IMR-90 (cell line): ENCODE measurements at regions not wholly inside any gene's neighbourhood (a gene's known extent, or its start where the extent isn't known, plus 50 kb on each side); places are given as distances from the start of the nearest gene placed in this dataset.

ENCODE experiments used
- ATAC-seq: fragments of 200-7000 bp; cut with Tn5 transposase; 2 replicates; pipeline ENCODE4 v1.9.1; 2020; ENCODE audit warnings: low read depth, mild to moderate bottlenecking, moderate library complexity
- BruUV-seq: library from RNA; stranded (reverse); fragments of 400-500 nt; replicated peaks from 2 replicates; lab custom pipeline; 2021; lab: Mats Ljungman, UMichigan
- CTCF ChIA-PET: fragments of 300-600 bp; formaldehyde crosslinking; extraction: SDS; loops from one replicate; lab custom pipeline; 2021; ENCODE audit warnings: antibody characterized with exemption; lab: Yijun Ruan, JAX
- POLR2A ChIA-PET: fragments of 300-600 bp; sonication (Branson Sonifier 250); formaldehyde crosslinking; loops from one replicate; lab custom pipeline; 2022; ENCODE audit warnings: antibody characterized with exemption; ENCODE audit not compliant: unreplicated experiment; lab: Charles Lee
- DNase-seq: peaks from one replicate; pipeline ENCODE4 v3.0.0; 2013
- H2AFZ ChIP-seq: replicated peaks from 2 replicates; pipeline ENCODE3; 2013; ENCODE audit warnings: low read length, mild to moderate bottlenecking; ENCODE audit not compliant: poor library complexity
- H2AK5ac ChIP-seq: 2 replicates; pipeline ENCODE4 v1.6.1; 2013; ENCODE audit warnings: low read depth, low read length, inconsistent platforms
- H2AK9ac ChIP-seq: replicated peaks from 2 replicates; pipeline ENCODE3; 2013; ENCODE audit warnings: mild to moderate bottlenecking, low read depth, low read length, moderate library complexity; ENCODE audit not compliant: poor library complexity
- H2BK120ac ChIP-seq: 2 replicates; pipeline ENCODE4 v1.6.1; 2013; ENCODE audit warnings: low read depth, low read length, inconsistent platforms
- H2BK15ac ChIP-seq: 3 replicates; pipeline ENCODE4 v1.6.1; 2013; ENCODE audit warnings: low read depth, low read length, inconsistent platforms
- H2BK20ac ChIP-seq: 2 replicates; pipeline ENCODE4 v1.6.1; 2013; ENCODE audit warnings: low read depth, mild to moderate bottlenecking, inconsistent platforms, low read length, moderate library complexity
- H2BK5ac ChIP-seq: 2 replicates; pipeline ENCODE4 v1.6.1; 2013; ENCODE audit warnings: mild to moderate bottlenecking, low read depth, low read length, inconsistent platforms; ENCODE audit not compliant: poor library complexity, severe bottlenecking
- H3K14ac ChIP-seq: replicated peaks from 2 replicates; pipeline ENCODE4 v1.6.1; 2013; ENCODE audit warnings: low read depth, low read length, inconsistent platforms
- H3K18ac ChIP-seq: 2 replicates; pipeline ENCODE4 v1.6.1; 2013; ENCODE audit warnings: low read depth, low read length, control low read depth
- H3K23ac ChIP-seq: 2 replicates; pipeline ENCODE4 v1.6.1; 2013; ENCODE audit warnings: low read depth, low read length, inconsistent platforms
- H3K27ac ChIP-seq: 2 replicates; pipeline ENCODE4 v1.5.1; 2013; ENCODE audit warnings: mild to moderate bottlenecking, control low read depth, low read length; ENCODE audit not compliant: insufficient read depth
- H3K27me3 ChIP-seq: 2 replicates; pipeline ENCODE4 v1.6.1; 2013; ENCODE audit warnings: low read length; ENCODE audit not compliant: control insufficient read depth, insufficient read depth
- H3K36me3 ChIP-seq: 2 replicates; pipeline ENCODE4 v1.6.1; 2013; ENCODE audit warnings: low read length, mixed read lengths; ENCODE audit not compliant: control insufficient read depth, insufficient read depth
- H3K4ac ChIP-seq: 2 replicates; pipeline ENCODE4 v1.6.1; 2013; ENCODE audit warnings: low read depth, low read length, inconsistent platforms
- H3K4me1 ChIP-seq: 2 replicates; pipeline ENCODE4 v1.6.1; 2013; ENCODE audit warnings: low read length, mixed read lengths; ENCODE audit not compliant: control insufficient read depth, insufficient read depth
- H3K4me2 ChIP-seq: 2 replicates; pipeline ENCODE4 v1.6.1; 2013; ENCODE audit warnings: low read depth, mild to moderate bottlenecking, control low read depth, low read length, moderate library complexity
- H3K4me3 ChIP-seq: 2 replicates; pipeline ENCODE4 v1.5.1; 2013; ENCODE audit warnings: low read depth, mild to moderate bottlenecking, control low read depth, low read length, moderate library complexity; ENCODE audit not compliant: insufficient read depth
- H3K56ac ChIP-seq: 2 replicates; pipeline ENCODE4 v1.6.1; 2013; ENCODE audit warnings: low read length, inconsistent platforms; ENCODE audit not compliant: insufficient read depth; ENCODE audit errors: extremely low read depth
- H3K79me1 ChIP-seq, 2 experiments: 2 replicates each; pipeline ENCODE4 v1.6.1; 2013; ENCODE audit warnings: low read length in 2 of 2, inconsistent platforms in 1 of 2, low read depth in 1 of 2
- H3K9ac ChIP-seq: 2 replicates; pipeline ENCODE4 v1.6.1; 2013; ENCODE audit warnings: low read depth, low read length, control low read depth
- H3K9me1 ChIP-seq: 2 replicates; pipeline ENCODE4 v1.6.1; 2013; ENCODE audit warnings: low read length, inconsistent platforms; ENCODE audit not compliant: insufficient read depth
- H3K9me3 ChIP-seq: 2 replicates; pipeline ENCODE4 v1.6.1; 2013; ENCODE audit warnings: low read length; ENCODE audit not compliant: control insufficient read depth, insufficient read depth
- H4K20me1 ChIP-seq: 2 replicates; pipeline ENCODE4 v1.6.1; 2013; ENCODE audit warnings: low read length, inconsistent platforms; ENCODE audit not compliant: insufficient read depth
- H4K5ac ChIP-seq: 2 replicates; pipeline ENCODE4 v1.6.1; 2013; ENCODE audit warnings: mild to moderate bottlenecking, low read depth, low read length, control low read depth
- H4K8ac ChIP-seq, 2 experiments: 2 replicates each; pipeline ENCODE4 v1.6.1; 2013; ENCODE audit warnings: low read depth in 2 of 2, low read length in 2 of 2, control low read depth in 1 of 2, inconsistent platforms in 1 of 2
- H4K91ac ChIP-seq: 2 replicates; pipeline ENCODE4 v1.6.1; 2013; ENCODE audit warnings: low read depth, low read length, inconsistent platforms; ENCODE audit not compliant: insufficient read depth
- BHLHE40 ChIP-seq: fragments of 150-350 bp; IDR thresholded peaks from 2 replicates; pipeline ENCODE4 v1.6.1; 2016; ENCODE audit warnings: mild to moderate bottlenecking, low read depth, low read length
- CHD1 ChIP-seq: IDR thresholded peaks from 2 replicates; pipeline ENCODE4 v1.6.1; 2012; ENCODE audit warnings: low read depth, low read length, improper control_type of control experiment
- CTCF ChIP-seq: conservative IDR thresholded peaks from 2 replicates; pipeline ENCODE4 v1.5.1; 2012; ENCODE audit warnings: mild to moderate bottlenecking, low read depth, low read length, improper control_type of control experiment
- ELK1 ChIP-seq: fragments of 150-350 bp; IDR thresholded peaks from 2 replicates; pipeline ENCODE4 v1.6.1; 2016; ENCODE audit warnings: low read depth, mild to moderate bottlenecking, low read length, moderate library complexity, borderline replicate concordance
- FOS ChIP-seq: fragments of 150-350 bp; IDR thresholded peaks from 2 replicates; pipeline ENCODE4 v1.6.1; 2016; ENCODE audit warnings: low read depth, low read length
- MAFK ChIP-seq: IDR thresholded peaks from 2 replicates; pipeline ENCODE4 v1.6.1; 2012; ENCODE audit warnings: low read depth, low read length, improper control_type of control experiment
- MAZ ChIP-seq: IDR thresholded peaks from 2 replicates; pipeline ENCODE4 v1.6.1; 2012; ENCODE audit warnings: low read depth, mild to moderate bottlenecking, low read length, improper control_type of control experiment, moderate library complexity, borderline replicate concordance
- MXI1 ChIP-seq: IDR thresholded peaks from 2 replicates; pipeline ENCODE4 v1.6.1; 2012; ENCODE audit warnings: low read depth, mild to moderate bottlenecking, low read length, moderate library complexity, borderline replicate concordance
- NFE2L2 ChIP-seq: fragments of 150-350 bp; IDR thresholded peaks from 2 replicates; pipeline ENCODE4 v1.6.1; 2016; ENCODE audit warnings: low read depth, mild to moderate bottlenecking, low read length
- POLR2A ChIP-seq: IDR thresholded peaks from 2 replicates; pipeline ENCODE4 v1.6.1; 2012; ENCODE audit warnings: mild to moderate bottlenecking, low read depth, low read length
- RAD21 ChIP-seq: IDR thresholded peaks from 2 replicates; pipeline ENCODE4 v1.6.1; 2012; ENCODE audit warnings: low read length, improper control_type of control experiment
- RCOR1 ChIP-seq: IDR thresholded peaks from 2 replicates; pipeline ENCODE4 v1.6.1; 2012; ENCODE audit warnings: mild to moderate bottlenecking, low read length, improper control_type of control experiment; ENCODE audit not compliant: insufficient replicate concordance
- RFX5 ChIP-seq: IDR thresholded peaks from 2 replicates; pipeline ENCODE4 v1.8.0; 2012; ENCODE audit warnings: low read depth, mild to moderate bottlenecking, low read length, moderate library complexity
- SMC3 ChIP-seq: fragments of 150-350 bp; IDR thresholded peaks from 2 replicates; pipeline ENCODE4 v1.6.1; 2016; ENCODE audit warnings: low read depth, mild to moderate bottlenecking, antibody characterized with exemption, low read length, moderate library complexity
- USF2 ChIP-seq: fragments of 150-350 bp; IDR thresholded peaks from 2 replicates; pipeline ENCODE4 v1.6.1; 2017; ENCODE audit warnings: mild to moderate bottlenecking, antibody characterized with exemption, low read length, low read depth
- WGBS, 2 experiments: methylation state at CpG; one replicate each; pipeline versions ENCODE4 v1.1.5 to v1.1.7; 2013; ENCODE audit warnings: missing lambda C conversion rate in 2 of 2; ENCODE audit not compliant: insufficient read length in 1 of 2; ENCODE audit errors: extremely low coverage in 2 of 2; 5-methylcytosine and 5-hydroxymethylcytosine counted together
- dilution Hi-C: fragments of 300-500 bp; cut with HindIII; formaldehyde crosslinking; loops from one replicate; pipeline ENCODE4 v1.14.3; 2018; ENCODE audit warnings: low sequenced_read_pairs; ENCODE audit not compliant: unreplicated experiment
- in situ Hi-C: fragments of 300-500 bp; cut with MboI; formaldehyde crosslinking; loops from 3 replicates; pipeline ENCODE4 v1.14.3; 2019; ENCODE audit warnings: low sequenced_read_pairs, inconsistent platforms, mixed read lengths
- intact Hi-C: fragments of 100-400 bp; cut with micrococcal nuclease; formaldehyde crosslinking; loops from 2 replicates; pipeline ENCODE4 v1.10.0; 2022

- ATAC-seq (no peak), DNase-seq (no peak)
- in situ Hi-C loops, result no loop called here
- BruUV-seq, result no TSS peak
- H3K9me3 ChIP-seq, result no peaks in the 10 kb centered on the region
- H2AK9ac ChIP-seq, result no peak overlapping the region
- no peaks in the 10 kb centered on the region for H3K36me3 ChIP-seq
- no peak overlapping the region for H3K4me2 ChIP-seq
- intact Hi-C loops, result no loop called here
- H3K79me1 ChIP-seq, result no peaks in the 10 kb centered on the region
- H3K4ac ChIP-seq, result no peak overlapping the region
- H2BK20ac ChIP-seq, result no peak overlapping the region
- H4K8ac ChIP-seq, result no peak overlapping the region
- H3K27ac ChIP-seq, result no peak overlapping the region
- no peak overlapping the region for H2AK5ac ChIP-seq
- no peaks in the 10 kb centered on the region for H4K20me1 ChIP-seq
- H2AFZ ChIP-seq, result no peak overlapping the region
- POLR2A ChIA-PET, result no interaction called here
- H3K27me3 ChIP-seq, result no peaks in the 10 kb centered on the region
- WGBS, 2 experiments, result no CpG with 5 or more reads among the region's 1 CpG
- no peak overlapping the region for H3K18ac ChIP-seq
- no peak overlapping the region for H4K91ac ChIP-seq
- no peak overlapping the region for H3K23ac ChIP-seq
- no peaks in the 10 kb centered on the region for H3K9me1 ChIP-seq
- H3K14ac ChIP-seq, result no peak overlapping the region
- TF ChIP-seq POLR2A (no peak), CTCF (no peak), RCOR1 (no peak), ELK1 (no peak), NFE2L2 (no peak), MAFK (no peak), FOS (no peak), BHLHE40 (no peak), USF2 (no peak), CHD1 (no peak), MAZ (no peak), SMC3 (no peak), RAD21 (no peak), MXI1 (no peak), RFX5 (no peak)
- H3K4me3 ChIP-seq, result no peak overlapping the region
- CTCF ChIA-PET, result no interaction called here
- no peak overlapping the region for H3K9ac ChIP-seq
- no peak overlapping the region for H4K5ac ChIP-seq
- no peak overlapping the region for H2BK15ac ChIP-seq
- no peaks in the 10 kb centered on the region for H3K4me1 ChIP-seq
- no peak overlapping the region for H2BK5ac ChIP-seq
- no peak overlapping the region for H3K56ac ChIP-seq
- dilution Hi-C loops, result no loop called here
- no peak overlapping the region for H2BK120ac ChIP-seq
Observed at GRCh38 chr13:86474971-86475370, 675.8 kb upstream of the SLITRK6 start.
